ENCODE measurements at regions not wholly inside any gene's neighbourhood (a gene's known extent, or its start where the extent isn't known, plus 50 kb on each side); places are given as distances from the start of the nearest gene placed in this dataset.
"Not testable (repeated sequence)": the region's sequence is repeated elsewhere in the genome, so short reads cannot be mapped to it uniquely, and the experiment has no call there.

DNA sequence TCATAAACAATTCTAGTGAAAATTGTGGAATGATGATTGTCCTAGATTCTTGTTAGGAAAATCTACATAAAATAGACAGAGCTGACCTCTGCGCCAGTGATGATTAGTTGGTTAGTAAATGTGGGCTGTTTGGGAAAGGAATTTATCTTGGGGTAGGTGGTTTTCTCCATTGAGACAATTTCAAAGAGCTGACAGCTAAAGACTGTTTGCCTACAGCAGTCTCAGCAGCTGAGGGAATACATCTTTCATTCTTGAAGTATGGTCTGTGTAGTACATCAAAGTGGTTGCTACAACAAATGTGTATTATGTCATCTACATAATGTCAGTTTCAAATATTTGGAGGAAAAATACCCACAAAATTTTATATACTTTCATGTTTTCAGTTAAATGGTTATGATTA lies 117.2 kb upstream of the TRPC4 start:
- DNase-seq, result no peak

DNA sequence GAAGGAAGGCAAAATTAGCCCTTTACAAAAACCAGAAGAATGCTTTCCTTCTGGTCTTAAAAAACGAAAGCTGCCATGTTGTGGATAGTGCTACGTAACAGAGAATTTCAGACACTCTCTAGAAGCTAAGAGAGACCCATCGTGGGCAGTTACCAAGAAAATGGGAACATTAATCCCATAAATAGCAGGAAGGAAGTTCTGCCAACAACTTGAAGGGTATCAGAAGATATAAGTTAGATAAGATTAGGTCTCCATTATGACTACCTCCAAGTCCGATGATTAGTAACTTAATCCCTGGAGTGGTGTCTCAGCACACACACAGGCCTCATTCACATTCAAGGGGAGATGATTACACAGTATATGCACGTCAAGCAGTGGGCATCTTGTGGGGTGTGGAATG lies 115.7 kb upstream of the TRPC4 start:
- no peak for DNase-seq

GRCh38 chr13:37984357-37984756 lies 114.8 kb upstream of the TRPC4 start:
- no peak for DNase-seq

DNA sequence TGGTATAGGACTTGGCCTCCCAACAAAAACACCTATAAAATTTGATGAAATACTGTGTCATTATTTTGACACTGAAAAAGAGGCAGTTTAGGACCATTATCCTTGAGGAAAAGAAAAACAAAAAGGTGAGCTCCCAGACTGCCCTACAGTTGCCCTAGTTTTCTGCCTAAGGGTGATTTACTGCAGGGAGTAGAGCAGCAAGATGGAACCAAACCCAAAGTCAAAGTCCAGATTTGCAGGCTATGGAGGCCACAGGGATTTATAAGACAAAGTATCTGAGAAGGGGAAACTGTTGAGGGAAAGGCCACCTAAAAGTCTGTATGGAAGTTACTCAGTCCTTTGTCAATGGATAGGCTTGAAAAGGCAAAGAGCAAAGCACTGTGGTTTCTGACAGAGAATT lies 112.4 kb upstream of the TRPC4 start:
- no peak for DNase-seq

DNA sequence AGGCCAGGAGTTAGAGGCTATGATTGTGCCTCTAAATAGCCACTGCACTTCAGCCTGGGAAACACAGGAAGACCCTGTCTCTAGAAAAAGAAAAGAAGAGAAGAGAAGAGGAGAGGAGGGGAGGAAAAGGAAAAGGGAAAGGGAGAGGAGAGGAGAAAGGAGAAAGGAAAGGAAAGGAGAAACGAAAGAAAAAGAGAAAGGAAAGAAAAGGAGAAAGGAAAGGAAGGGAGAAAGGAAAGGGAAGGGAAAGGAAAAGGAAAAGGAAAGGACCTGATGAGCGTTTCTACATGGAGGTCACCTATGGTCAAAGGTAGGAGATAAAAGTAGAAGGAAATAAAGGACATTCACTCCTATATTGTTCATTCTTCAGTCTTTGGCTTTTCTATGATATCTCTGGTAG lies 109.1 kb upstream of the TRPC4 start:
- DNase-seq, result no peak

DNA sequence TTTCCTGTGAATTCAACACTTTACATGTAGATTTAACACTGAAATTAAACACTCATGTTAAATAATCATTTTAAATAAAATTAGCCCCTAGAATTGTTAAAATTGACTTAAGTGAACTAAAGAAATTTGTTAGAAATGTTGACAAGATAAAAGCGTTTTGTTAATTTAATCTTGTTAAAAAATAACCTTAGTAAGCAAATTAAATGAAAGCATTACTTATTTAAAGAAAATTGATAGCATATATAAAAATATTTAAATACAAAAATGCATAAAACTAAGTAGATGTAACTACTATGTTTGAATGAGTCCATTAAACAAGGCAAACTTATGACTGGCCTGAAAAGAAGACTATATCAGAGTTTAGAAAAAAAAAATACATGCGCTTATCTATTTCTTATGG lies 99.0 kb upstream of the TRPC4 start:
- DNase-seq, result no peak

DNA sequence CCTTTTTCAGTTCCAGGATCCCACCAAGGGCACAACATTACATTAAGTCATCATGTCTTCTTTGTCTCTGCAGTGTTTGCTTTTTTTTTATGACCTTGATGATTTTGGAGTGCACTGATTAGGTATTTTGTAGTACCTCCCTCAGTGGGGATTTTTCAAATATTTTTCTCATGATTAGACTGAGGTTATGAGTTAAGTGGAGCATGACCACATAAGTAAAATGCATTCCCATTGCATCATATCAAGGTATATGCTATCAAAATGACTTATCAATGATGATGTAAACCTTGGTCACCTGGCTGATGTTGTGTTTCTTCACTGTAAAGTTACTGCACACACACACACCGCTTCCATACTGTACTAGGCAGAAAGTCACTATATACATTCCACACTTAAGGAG lies 96.7 kb upstream of the TRPC4 start:
- DNase-seq, result no peak

DNA sequence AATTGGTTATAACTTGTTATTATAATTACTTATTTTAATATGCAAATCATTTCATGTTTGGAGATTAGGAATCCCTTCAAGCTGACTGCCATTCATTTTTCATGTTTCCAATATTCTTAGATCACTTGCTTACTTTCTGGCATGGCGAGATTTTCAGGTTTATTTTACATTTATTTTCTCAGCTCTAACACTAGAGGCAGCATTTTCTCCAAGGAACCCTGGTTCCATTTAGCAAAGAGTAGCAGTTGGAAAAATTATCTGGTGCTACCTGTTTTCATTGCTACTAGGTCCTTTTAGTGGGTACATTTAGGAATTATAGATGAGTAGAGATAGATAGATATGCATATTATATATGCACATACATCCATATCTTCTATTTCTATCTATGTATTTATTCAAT lies 90.9 kb upstream of the TRPC4 start:
- DNase-seq, result no peak

DNA sequence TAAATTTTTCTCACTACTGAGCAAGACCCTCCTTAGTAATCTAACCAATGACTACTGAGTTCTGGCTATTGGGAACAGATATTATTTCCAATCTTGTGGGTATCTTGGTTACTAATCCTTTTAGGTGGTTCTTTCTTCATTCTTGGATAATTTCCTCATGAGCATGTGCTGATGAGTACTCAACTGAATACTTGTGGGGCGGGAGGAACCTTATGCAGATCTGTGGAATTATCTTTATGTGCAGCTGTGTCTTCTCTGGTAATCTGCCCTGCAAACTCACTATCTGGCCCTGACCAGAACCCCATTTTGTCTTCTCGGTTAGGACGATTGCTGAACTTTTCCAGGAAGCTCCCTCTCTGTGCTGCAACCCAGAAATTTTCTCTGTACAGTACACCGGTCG lies 89.7 kb upstream of the TRPC4 start:
- no peak for DNase-seq

DNA sequence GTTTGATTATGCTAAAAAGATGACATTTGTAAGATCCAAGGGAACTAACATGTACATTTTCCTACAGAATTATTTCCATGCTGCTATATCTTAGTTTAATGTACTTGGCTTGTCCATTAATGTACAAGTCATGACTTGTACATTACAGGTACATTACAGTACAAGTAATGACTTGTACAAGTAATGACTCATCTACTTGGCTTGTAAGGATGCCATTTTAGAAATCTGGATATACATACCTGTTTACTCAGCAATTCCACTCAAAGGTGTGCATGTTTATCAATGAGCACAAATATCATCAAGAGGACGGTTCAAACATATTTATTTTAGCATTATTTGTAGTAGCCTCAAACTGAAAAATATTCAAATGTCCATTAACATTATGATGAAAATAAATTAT lies 87.0 kb upstream of the TRPC4 start:
- no peak for DNase-seq

- DNase-seq, result not testable (repeated sequence)
Observed at GRCh38 chr13:37954597-37954996, 85.0 kb upstream of the TRPC4 start.

DNA sequence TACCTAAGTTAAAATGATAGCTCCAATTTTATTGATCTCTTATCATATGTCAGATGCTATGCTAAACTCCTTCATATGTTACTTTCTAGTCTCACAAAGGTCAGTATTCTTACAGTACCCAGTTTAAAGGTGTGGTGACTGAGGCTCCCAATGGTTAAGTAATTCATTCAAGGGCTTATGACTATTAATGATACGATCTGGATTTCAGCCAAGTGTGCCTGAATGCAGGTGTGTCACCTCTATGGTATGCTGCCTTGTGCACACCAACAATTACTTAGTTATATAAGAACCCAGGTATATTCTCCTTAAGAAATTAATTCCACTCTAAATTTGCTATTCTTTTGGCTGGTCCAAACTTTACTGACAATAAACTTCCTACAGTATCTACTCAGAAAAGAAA lies 84.6 kb upstream of the TRPC4 start:
- DNase-seq, result no peak

- no peak for DNase-seq
Observed at GRCh38 chr13:37953696-37954095, 84.1 kb upstream of the TRPC4 start.

DNA sequence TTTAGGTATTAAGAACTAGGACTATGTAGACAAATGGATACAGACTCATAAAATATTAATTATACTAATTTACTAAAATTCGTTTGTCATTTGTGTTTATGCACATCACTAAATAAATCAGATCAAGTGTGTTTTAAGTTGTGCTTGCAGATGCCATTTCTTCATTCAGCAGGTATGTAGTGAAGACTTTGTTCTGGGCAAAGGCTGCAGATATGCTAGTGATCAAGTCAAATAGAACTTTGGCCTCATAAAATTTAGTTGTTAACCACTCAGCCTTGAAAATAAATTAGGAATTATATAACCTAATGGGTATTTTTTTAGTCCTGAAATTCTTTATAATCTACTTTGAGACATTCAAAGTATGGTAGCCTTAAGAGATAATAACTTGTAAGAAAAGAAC lies 80.4 kb upstream of the TRPC4 start:
- no peak for DNase-seq

DNA sequence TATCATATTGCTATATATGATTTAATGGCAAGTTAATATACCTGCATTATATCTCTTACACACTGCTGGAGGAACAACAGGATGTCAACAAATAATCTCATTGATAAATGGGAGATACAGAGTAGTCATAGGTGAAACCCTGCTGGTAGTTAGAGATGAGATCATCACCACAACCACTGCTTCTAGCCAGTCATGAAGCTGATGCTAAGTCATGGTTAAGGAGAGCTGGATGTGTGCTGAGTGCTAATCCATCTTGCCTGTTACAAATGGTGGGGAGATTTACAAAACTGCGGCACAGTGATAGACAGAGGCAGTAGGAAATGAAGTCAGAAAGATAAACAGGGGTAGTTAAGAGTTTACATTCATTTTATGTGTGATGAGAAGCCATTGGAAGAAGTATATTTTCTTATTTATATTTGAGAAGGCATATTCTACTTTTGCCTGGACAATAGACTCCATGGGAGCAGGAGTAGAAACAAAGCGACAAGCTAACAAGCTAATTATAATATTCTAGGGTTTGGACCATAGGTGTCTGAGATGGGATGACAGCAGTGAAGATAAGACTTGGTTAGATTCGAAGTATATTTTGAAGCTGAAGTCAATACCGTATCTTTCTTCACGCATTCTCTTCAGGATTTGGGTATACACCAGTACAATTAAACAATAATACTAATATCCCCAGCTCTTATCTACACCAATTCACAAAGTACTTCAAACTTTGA lies 78.0 kb upstream of the TRPC4 start:
- no peak for DNase-seq

DNA sequence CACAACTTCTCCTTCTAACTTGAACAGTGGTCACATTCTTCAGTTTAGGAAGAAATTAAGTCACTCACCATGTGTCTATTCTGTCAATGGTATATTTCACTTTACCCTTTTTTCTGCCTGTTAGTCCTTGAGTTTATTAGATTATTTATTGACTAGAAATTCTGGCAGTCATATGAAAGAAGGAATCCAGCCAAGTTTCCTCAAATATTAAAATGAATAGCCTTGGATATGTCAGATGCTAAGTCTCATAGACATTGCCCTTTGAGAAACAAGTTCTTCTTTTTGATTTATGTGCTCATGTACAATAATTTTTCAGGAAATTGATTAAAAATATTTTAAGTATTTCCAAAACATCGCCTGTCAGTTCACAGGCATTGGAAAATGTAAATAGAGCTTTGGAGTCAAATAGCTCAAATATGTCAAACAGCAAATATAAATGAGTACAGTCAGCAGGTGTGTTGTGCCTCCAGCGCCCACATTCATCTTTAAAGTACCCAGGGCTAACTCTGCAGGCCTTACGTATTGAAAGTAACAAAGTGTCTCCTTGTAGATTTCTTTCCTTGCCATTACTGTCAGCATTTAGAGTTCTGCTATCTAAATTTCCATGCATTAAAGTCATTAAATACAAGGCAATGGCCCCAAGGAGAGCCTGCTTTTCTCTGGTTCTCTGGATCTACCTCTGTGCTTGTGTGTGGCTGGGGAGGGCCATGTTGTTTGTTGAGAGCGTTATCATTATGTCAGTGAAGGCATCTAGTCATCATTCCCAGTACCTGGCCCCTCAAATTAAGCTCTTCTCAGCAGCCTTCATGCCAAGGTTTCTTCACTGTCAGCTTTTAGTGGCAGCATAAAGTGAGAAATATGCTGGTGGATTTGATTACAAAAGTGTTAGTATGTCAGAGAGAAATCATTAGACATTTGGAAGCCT lies 76.3 kb upstream of the TRPC4 start:
- DNase-seq, result no peak

- DNase-seq, result no peak
Observed at GRCh38 chr13:37944869-37945442, 75.4 kb upstream of the TRPC4 start.

GRCh38 chr13:37944081-37944868 lies 74.7 kb upstream of the TRPC4 start:
- DNase-seq, result no peak

DNA sequence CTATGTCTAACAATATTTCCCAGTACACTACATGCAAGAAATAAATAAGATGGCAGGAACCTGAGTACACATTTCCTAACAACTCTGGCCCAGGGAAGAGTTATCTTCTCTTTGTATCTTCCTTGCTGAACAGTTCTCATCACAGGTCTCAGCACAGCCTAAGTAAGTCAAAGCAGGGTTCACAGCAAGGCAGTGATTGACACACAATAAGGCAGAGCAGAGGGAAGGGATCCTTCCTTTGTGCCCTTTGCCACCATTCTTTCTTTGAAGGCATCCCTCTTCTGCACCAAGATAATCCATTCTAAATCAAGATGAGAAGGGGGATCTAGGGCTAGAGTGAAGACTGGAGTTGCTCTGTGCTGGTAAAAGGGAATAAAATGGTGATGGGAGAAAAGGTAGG lies 73.4 kb upstream of the TRPC4 start:
- DNase-seq, result no peak

GRCh38 chr13:37934339-37935191 lies 65.0 kb upstream of the TRPC4 start:
- DNase-seq, result no peak

- no peak for DNase-seq
Observed at GRCh38 chr13:37929308-37929707, 59.7 kb upstream of the TRPC4 start.

GRCh38 chr13:37927561-37927960 lies 58.0 kb upstream of the TRPC4 start:
- no peak for DNase-seq
